SK-N-SH (cell line): ENCODE measurements at regions not wholly inside any gene's neighbourhood (a gene's known extent, or its start where the extent isn't known, plus 50 kb on each side); places are given as distances from the start of the nearest gene placed in this dataset.

Experiments
- CTCF ChIA-PET: fragments of 300-600, 350-600 bp; formaldehyde crosslinking; extraction: SDS; loops from one replicate; lab custom pipeline; 2021; lab: Yijun Ruan, JAX
- POLR2A ChIA-PET: fragments of 350-600 bp; sonication (Branson Sonifier 250); formaldehyde crosslinking; extraction: SDS; loops from one replicate; lab custom pipeline; 2020; ENCODE audit warnings: antibody characterized with exemption, inconsistent platforms; lab: Yijun Ruan, JAX
- DNase-seq: peaks from one replicate; pipeline ENCODE4 v3.0.0; 2012
- H2AFZ ChIP-seq: fragments of 200-600 bp; sonication (generic); 2 replicates; pipeline ENCODE4 v1.8.1; 2016; ENCODE audit warnings: antibody characterized with exemption, mild to moderate bottlenecking, low read depth
- H3F3A ChIP-seq: fragments of 200-600 bp; sonication (generic); replicated peaks from 2 replicates; pipeline ENCODE3; 2016; ENCODE audit warnings: antibody characterized with exemption, mild to moderate bottlenecking; ENCODE audit not compliant: insufficient read depth
- H3K27ac ChIP-seq, 2 experiments: fragments of 200-500 bp in 1 of 2; fragments of 200-600 bp in 1 of 2; sonication (Bioruptor generic) in 1 of 2; sonication (generic), shearing (Covaris generic) in 1 of 2; 2 replicates each; pipeline versions ENCODE4 v1.5.1 to v1.6.1; 2014 to 2016; ENCODE audit warnings: low read depth in 2 of 2, inconsistent platforms in 1 of 2, low read length in 1 of 2, mild to moderate bottlenecking in 1 of 2, mixed read lengths in 1 of 2
- H3K27me3 ChIP-seq: fragments of 200-600 bp; sonication (generic), shearing (Covaris generic); 2 replicates; pipeline ENCODE4 v1.6.1; 2016; ENCODE audit warnings: mixed run types; ENCODE audit not compliant: insufficient read depth
- H3K36me3 ChIP-seq, 2 experiments: fragments of 200-500 bp in 1 of 2; fragments of 200-600 bp in 1 of 2; sonication (Bioruptor generic) in 1 of 2; sonication (generic) in 1 of 2; replicated peaks in 1 of 2; 2 replicates each; pipeline versions ENCODE3 to v1.5.1; 2014 to 2016; ENCODE audit warnings: low read length in 1 of 2, mild to moderate bottlenecking in 1 of 2; ENCODE audit not compliant: insufficient read depth in 2 of 2, control insufficient read depth in 1 of 2
- H3K4me1 ChIP-seq, 2 experiments: fragments of 200-500 bp in 1 of 2; fragments of 200-600 bp in 1 of 2; sonication (Bioruptor generic) in 1 of 2; sonication (generic), shearing (Covaris generic) in 1 of 2; 2 replicates each; pipeline versions ENCODE4 v1.5.1 to v1.6.1; 2014 to 2016; ENCODE audit warnings: low read depth in 1 of 2, low read length in 1 of 2, mixed run types in 1 of 2; ENCODE audit not compliant: insufficient read depth in 2 of 2, control insufficient read depth in 1 of 2
- H3K4me2 ChIP-seq: fragments of 200-600 bp; sonication (generic), shearing (Covaris generic); 2 replicates; pipeline ENCODE4 v1.6.1; 2017; ENCODE audit warnings: mixed run types
- H3K4me3 ChIP-seq, 2 experiments: fragments of 200-500 bp in 1 of 2; fragments of 200-600 bp in 1 of 2; sonication (Bioruptor generic) in 1 of 2; sonication (generic), shearing (Covaris generic) in 1 of 2; 2 replicates each; pipeline versions ENCODE4 v1.5.1 to v1.8.1; 2014 to 2016; ENCODE audit warnings: low read depth in 2 of 2, inconsistent platforms in 1 of 2, low read length in 1 of 2, mild to moderate bottlenecking in 1 of 2, mixed read lengths in 1 of 2, moderate library complexity in 1 of 2
- H3K79me2 ChIP-seq: fragments of 200-600 bp; sonication (generic); 2 replicates; pipeline ENCODE4 v1.8.1; 2017; ENCODE audit warnings: mild to moderate bottlenecking; ENCODE audit not compliant: insufficient read depth
- H3K9ac ChIP-seq: fragments of 200-600 bp; sonication (generic); 2 replicates; pipeline ENCODE4 v1.6.1; 2017; ENCODE audit warnings: mixed run types
- H3K9me2 ChIP-seq: fragments of 200-600 bp; sonication (generic); 2 replicates; pipeline ENCODE4 v1.6.1; 2017; ENCODE audit warnings: mixed run types
- H3K9me3 ChIP-seq: fragments of 200-600 bp; sonication (generic); 2 replicates; pipeline ENCODE4 v1.6.1; 2017; ENCODE audit warnings: mixed run types, mild to moderate bottlenecking, moderate library complexity
- H4K20me1 ChIP-seq: fragments of 200-600 bp; sonication (generic); 2 replicates; pipeline ENCODE4 v1.6.1; 2017; ENCODE audit warnings: mild to moderate bottlenecking, mixed run types; ENCODE audit not compliant: insufficient read depth
- FOSL2 ChIP-seq: IDR thresholded peaks from 2 replicates; pipeline ENCODE4 v1.4.0; 2012; ENCODE audit warnings: low read depth, mild to moderate bottlenecking, moderate library complexity, borderline replicate concordance
- GABPA ChIP-seq: IDR thresholded peaks from 2 replicates; pipeline ENCODE4 v1.4.0; 2012; ENCODE audit warnings: low read depth, mild to moderate bottlenecking
- IRF3 ChIP-seq: fragments of 150-350 bp; IDR thresholded peaks from 2 replicates; pipeline ENCODE4 v1.6.1; 2016; ENCODE audit warnings: mild to moderate bottlenecking, low read depth, low read length
- MAX ChIP-seq: IDR thresholded peaks from 2 replicates; pipeline ENCODE4 v1.4.0; 2012; ENCODE audit warnings: low read depth
- NFIC ChIP-seq: IDR thresholded peaks from 2 replicates; pipeline ENCODE4 v1.4.0; 2012; ENCODE audit warnings: borderline replicate concordance
- POLR2AphosphoS5 ChIP-seq: IDR thresholded peaks from 2 replicates; pipeline ENCODE4 v1.6.1; 2012; ENCODE audit warnings: low read depth, low read length
- RCOR1 ChIP-seq: fragments of 150-350 bp; IDR thresholded peaks from 2 replicates; pipeline ENCODE4 v1.6.1; 2017; ENCODE audit warnings: antibody characterized with exemption, low read length
- RFX5 ChIP-seq: IDR thresholded peaks from 2 replicates; pipeline ENCODE4 v1.6.1; 2012; ENCODE audit warnings: mild to moderate bottlenecking, improper control_type of control experiment, low read length
- RXRA ChIP-seq: IDR thresholded peaks from 2 replicates; pipeline ENCODE4 v1.4.0; 2012; ENCODE audit warnings: low read depth, mild to moderate bottlenecking, borderline replicate concordance
- TAF1 ChIP-seq: IDR thresholded peaks from 2 replicates; pipeline ENCODE4 v1.6.1; 2012; ENCODE audit warnings: low read depth, mild to moderate bottlenecking, low read length, moderate library complexity, borderline replicate concordance
- WGBS: methylation state at CpG from one replicate; pipeline ENCODE4 v1.1.6; 2017; ENCODE audit warnings: low lambda C conversion rate; 5-methylcytosine and 5-hydroxymethylcytosine counted together
- TF ChIP-seq, protein P1 (sequence below): IDR thresholded peaks from 2 replicates; pipeline ENCODE4 v1.4.0; 2012; ENCODE audit warnings: low read depth, borderline replicate concordance

GRCh38 chr16:86918637-86919036 is 340.3 kb downstream of the FOXL1 start:
- H3K9me2 ChIP-seq = no peaks in the 10 kb centered on the region

DNA sequence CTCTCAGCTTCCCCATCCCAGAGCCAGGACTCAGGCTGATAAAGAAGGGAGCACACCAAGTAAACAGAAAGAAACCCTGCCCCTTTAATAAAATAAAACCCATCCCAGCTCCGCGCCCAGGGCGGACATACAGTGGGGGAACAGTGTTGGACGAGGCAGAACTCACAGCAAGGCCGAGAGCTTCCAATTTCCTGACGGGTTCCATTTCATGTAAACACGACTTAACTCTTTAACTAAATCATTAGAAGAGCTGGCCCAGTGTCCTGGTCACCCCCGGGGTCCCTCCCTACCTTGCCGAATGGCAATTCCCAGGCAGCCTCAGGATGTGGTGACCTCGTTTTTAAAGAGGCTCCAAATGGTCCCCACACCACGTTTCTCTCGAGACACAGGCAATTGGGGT is 340.7 kb downstream of the FOXL1 start:
- H3K9ac ChIP-seq = no peak overlapping the region; the same call in 1 of the 2 replicates
- no peaks in the 10 kb centered on the region for H3K36me3 ChIP-seq
- POLR2A ChIA-PET = no interaction called here
- no peaks in the 10 kb centered on the region for H3K9me2 ChIP-seq
- peak overlapping the region in 1 of 2 experiments; percentile 44; a peak in 2 of 4 replicates for H3K27ac ChIP-seq
- no peak for DNase-seq
- H3K9me3 ChIP-seq = no peaks in the 10 kb centered on the region
- no peaks in the 10 kb centered on the region for H3K79me2 ChIP-seq
- no peaks in the 10 kb centered on the region for H3F3A ChIP-seq
- CTCF ChIA-PET = no interaction called here
- H2AFZ ChIP-seq = peak overlapping the region; percentile 82; the same call in 1 of the 2 replicates
- 54% methylated on average over 12 of the region's 12 CpGs for WGBS
- H3K4me3 ChIP-seq = no peak overlapping the region
- no peaks in the 10 kb centered on the region for H3K27me3 ChIP-seq
- H3K4me1 ChIP-seq = no peaks in the 10 kb centered on the region
- 0 out of 2 replicates have a peak overlapping the region, but pooled peaks have one; percentile 8 for H3K4me2 ChIP-seq
- H4K20me1 ChIP-seq = no peaks in the 10 kb centered on the region
- TF ChIP-seq, protein P1, sequence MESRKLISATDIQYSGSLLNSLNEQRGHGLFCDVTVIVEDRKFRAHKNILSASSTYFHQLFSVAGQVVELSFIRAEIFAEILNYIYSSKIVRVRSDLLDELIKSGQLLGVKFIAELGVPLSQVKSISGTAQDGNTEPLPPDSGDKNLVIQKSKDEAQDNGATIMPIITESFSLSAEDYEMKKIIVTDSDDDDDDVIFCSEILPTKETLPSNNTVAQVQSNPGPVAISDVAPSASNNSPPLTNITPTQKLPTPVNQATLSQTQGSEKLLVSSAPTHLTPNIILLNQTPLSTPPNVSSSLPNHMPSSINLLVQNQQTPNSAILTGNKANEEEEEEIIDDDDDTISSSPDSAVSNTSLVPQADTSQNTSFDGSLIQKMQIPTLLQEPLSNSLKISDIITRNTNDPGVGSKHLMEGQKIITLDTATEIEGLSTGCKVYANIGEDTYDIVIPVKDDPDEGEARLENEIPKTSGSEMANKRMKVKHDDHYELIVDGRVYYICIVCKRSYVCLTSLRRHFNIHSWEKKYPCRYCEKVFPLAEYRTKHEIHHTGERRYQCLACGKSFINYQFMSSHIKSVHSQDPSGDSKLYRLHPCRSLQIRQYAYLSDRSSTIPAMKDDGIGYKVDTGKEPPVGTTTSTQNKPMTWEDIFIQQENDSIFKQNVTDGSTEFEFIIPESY = no peak
- TF ChIP-seq TAF1 (no peak), RXRA (no peak), POLR2AphosphoS5 (no peak), RFX5 (no peak), NFIC (no peak), RCOR1 (no peak), IRF3 (no peak)

More at GRCh38 chr16:86918637-86919036, 340.3 kb downstream of the FOXL1 start:
- H3K36me3 ChIP-seq = no peaks in the 10 kb centered on the region
- DNase-seq = no peak
- no peaks in the 10 kb centered on the region for H3K27me3 ChIP-seq
- peak overlapping the region in 1 of 2 experiments; percentile 44; a peak in 2 of 4 replicates for H3K27ac ChIP-seq
- no peaks in the 10 kb centered on the region for H3F3A ChIP-seq
- POLR2A ChIA-PET = no interaction called here
- H3K9ac ChIP-seq = no peak overlapping the region; the same call in 1 of the 2 replicates
- H4K20me1 ChIP-seq = no peaks in the 10 kb centered on the region
- H3K9me3 ChIP-seq = no peaks in the 10 kb centered on the region
- no peaks in the 10 kb centered on the region for H3K4me1 ChIP-seq
- H3K79me2 ChIP-seq = no peaks in the 10 kb centered on the region
- 0 out of 2 replicates have a peak overlapping the region, but pooled peaks have one; percentile 8 for H3K4me2 ChIP-seq
- peak overlapping the region; percentile 82; the same call in 1 of the 2 replicates for H2AFZ ChIP-seq
- 42% methylated on average over 8 of the region's 9 CpGs for WGBS
- no peak overlapping the region for H3K4me3 ChIP-seq
- TF ChIP-seq GABPA = no peak
- TF ChIP-seq FOSL2 = peak; percentile 37; the same call in 1 of the 2 replicates
- 0 out of 2 replicates have a peak, but pooled peaks have one; percentile 42 for TF ChIP-seq MAX
- TF ChIP-seq, all 33 proteins: peak for 2
- CTCF ChIA-PET = no interaction called here
